ENCODE measurements at regions not wholly inside any gene's neighbourhood (a gene's known extent, or its start where the extent isn't known, plus 50 kb on each side); places are given as distances from the start of the nearest gene placed in this dataset.

DNA sequence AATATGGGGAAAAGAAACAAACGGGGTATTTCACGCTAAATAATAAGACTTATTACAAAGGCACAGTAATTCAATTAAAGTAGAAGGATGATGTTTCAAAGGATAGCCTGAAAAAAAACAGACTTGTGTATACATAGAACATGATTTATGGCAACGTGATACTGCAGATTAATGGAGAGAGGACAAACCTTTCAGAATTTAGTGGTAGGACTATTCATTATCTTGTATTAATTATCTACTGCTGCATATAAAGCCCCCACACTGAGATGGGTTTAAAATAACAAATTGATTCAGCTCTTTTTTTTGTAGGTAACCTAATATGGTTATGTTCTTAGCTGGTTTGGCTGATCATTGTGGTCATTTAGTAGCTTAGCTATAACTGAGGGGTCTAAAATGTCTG lies 1269.0 kb downstream of the FSTL5 start:
- Histone ChIP-seq H3K4me3 (no peak overlapping the region), H3K36me3 (ENCODE audit: insufficient read depth, low read length) (no peaks in the 10 kb centered on the region), H3K9ac (ENCODE audit: insufficient read length) (no peak overlapping the region), H3K9me3 (ENCODE audit: low read depth, low read length) (no peaks in the 10 kb centered on the region), H3K27ac (no peak overlapping the region)
- TF ChIP-seq POLR2AphosphoS5 (IDR thresholded peaks at IDR 0.05; ENCODE audit: borderline replicate concordance, low read depth, low read length) (no peak), FOXP2 (optimal IDR thresholded peaks at IDR 0.05; ENCODE audit: control extremely low read depth, extremely low read length, insufficient read depth) (no peak), EZH2 (IDR thresholded peaks at IDR 0.05) (no peak)
- DNase-seq (ENCODE audit: low read depth, low spot score): no peak

DNA sequence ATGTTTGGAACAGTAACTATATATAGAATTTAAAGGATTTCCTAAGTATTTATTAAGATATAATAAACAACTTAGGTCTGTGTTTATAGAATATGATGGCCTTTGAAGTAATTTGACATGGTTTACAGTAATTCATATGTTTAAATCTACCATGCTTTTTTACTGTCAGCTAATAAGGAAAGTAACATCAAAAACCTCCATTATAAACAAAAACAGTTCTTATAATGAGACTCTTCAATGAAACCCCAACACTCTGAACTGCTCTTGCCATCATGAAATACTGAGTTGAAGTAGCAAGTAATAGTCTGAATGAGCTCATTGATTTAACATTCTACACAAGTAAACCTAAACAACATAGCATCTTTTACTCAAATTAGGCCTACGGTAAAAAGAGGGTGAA lies 1236.5 kb downstream of the FSTL5 start:
- no peak for DNase-seq (ENCODE audit: low read depth, low spot score)
- Histone ChIP-seq H3K4me3 (no peak overlapping the region), H3K36me3 (ENCODE audit: insufficient read depth, low read length) (no peaks in the 10 kb centered on the region), H3K9ac (ENCODE audit: insufficient read length) (no peak overlapping the region), H3K27ac (no peak overlapping the region), H3K9me3 (ENCODE audit: low read depth, low read length) (no peaks in the 10 kb centered on the region)
- TF ChIP-seq POLR2AphosphoS5 (IDR thresholded peaks at IDR 0.05; ENCODE audit: borderline replicate concordance, low read depth, low read length) (no peak), FOXP2 (optimal IDR thresholded peaks at IDR 0.05; ENCODE audit: control extremely low read depth, extremely low read length, insufficient read depth) (no peak), EZH2 (IDR thresholded peaks at IDR 0.05) (no peak)

DNA sequence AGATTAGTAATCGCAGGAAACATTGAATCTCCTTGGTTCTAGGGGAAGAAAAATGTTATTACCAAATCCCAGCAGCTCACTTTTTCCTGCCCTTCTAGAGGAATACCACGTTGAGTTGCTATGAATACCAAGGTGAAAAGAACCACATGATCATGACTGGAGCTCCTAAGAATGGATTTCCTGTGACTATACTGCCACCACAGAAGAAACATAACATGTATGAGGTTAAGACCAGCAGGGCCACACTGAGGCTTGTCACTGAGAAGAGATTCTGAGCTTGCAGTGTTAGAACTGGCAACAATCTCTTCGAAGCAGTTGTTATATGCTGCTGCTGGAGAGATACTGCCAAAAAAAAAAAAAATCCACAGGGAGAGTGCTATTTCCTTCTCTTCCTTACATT lies 1235.3 kb downstream of the FSTL5 start:
- no peaks in the 10 kb centered on the region for H3K9me3 ChIP-seq (ENCODE audit: low read depth, low read length)
- TF ChIP-seq FOXP2 (optimal IDR thresholded peaks at IDR 0.05; ENCODE audit: control extremely low read depth, extremely low read length, insufficient read depth) (no peak), EZH2 (IDR thresholded peaks at IDR 0.05) (no peak), POLR2AphosphoS5 (IDR thresholded peaks at IDR 0.05; ENCODE audit: borderline replicate concordance, low read depth, low read length) (no peak)
- no peak for DNase-seq (ENCODE audit: low read depth, low spot score)
- H3K9ac ChIP-seq (ENCODE audit: insufficient read length): no peak overlapping the region
- H3K36me3 ChIP-seq (ENCODE audit: insufficient read depth, low read length): no peaks in the 10 kb centered on the region
- no peak overlapping the region for H3K27ac ChIP-seq
- H3K4me3 ChIP-seq: no peak overlapping the region

DNA sequence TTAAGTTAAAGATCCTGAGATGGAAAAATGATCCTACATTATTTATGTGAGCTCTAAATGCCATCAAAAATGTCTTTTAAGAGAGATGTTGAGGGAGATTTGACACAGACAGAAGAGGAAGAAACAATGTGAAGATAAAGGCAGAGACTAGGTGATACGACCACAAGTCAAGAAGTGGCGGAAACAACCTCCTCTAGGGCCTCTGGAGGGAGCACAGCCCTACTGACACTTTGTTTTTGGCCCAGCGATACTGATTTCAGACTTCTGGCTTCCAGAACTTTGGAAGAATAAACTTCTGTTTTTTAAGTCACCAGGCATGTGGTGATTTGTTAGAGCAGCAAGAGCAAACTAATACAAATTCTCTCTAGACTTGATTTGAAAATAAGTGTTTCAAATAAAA lies 1216.1 kb downstream of the FSTL5 start:
- no peaks in the 10 kb centered on the region for H3K36me3 ChIP-seq (ENCODE audit: insufficient read depth, low read length)
- H3K9me3 ChIP-seq (ENCODE audit: low read depth, low read length): no peaks in the 10 kb centered on the region
- H3K27ac ChIP-seq: no peak overlapping the region
- TF ChIP-seq EZH2 (IDR thresholded peaks at IDR 0.05) (no peak), POLR2AphosphoS5 (IDR thresholded peaks at IDR 0.05; ENCODE audit: borderline replicate concordance, low read depth, low read length) (no peak), FOXP2 (optimal IDR thresholded peaks at IDR 0.05; ENCODE audit: control extremely low read depth, extremely low read length, insufficient read depth) (no peak)
- DNase-seq (ENCODE audit: low read depth, low spot score): no peak
- no peak overlapping the region for H3K4me3 ChIP-seq
- H3K9ac ChIP-seq (ENCODE audit: insufficient read length): no peak overlapping the region

DNA sequence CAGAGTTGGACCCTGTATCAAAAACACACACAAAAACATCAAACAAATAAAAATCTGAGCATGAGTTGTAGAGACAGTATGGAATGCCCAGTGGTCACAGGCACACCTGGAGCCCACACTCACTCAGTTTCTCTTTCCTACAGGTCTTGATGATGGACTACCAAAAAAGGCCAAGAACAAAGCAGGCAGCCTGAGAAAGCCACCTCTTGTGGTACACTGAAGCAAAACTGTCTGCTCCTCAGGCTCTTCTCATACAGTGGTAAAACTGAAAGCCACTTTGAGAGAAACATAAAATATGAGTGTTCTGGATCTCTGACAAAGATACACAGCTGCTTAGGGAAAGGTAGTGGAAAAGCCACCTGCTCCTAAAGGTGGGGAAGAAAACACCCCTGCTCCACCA lies 1206.9 kb downstream of the FSTL5 start:
- H3K9me3 ChIP-seq (ENCODE audit: low read depth, low read length): no peaks in the 10 kb centered on the region
- H3K4me3 ChIP-seq: no peak overlapping the region
- DNase-seq (ENCODE audit: low read depth, low spot score): no peak
- H3K9ac ChIP-seq (ENCODE audit: insufficient read length): no peak overlapping the region
- H3K27ac ChIP-seq: no peak overlapping the region
- TF ChIP-seq POLR2AphosphoS5 (IDR thresholded peaks at IDR 0.05; ENCODE audit: borderline replicate concordance, low read depth, low read length) (no peak), EZH2 (IDR thresholded peaks at IDR 0.05) (no peak), FOXP2 (optimal IDR thresholded peaks at IDR 0.05; ENCODE audit: control extremely low read depth, extremely low read length, insufficient read depth) (no peak)
- no peaks in the 10 kb centered on the region for H3K36me3 ChIP-seq (ENCODE audit: insufficient read depth, low read length)

DNA sequence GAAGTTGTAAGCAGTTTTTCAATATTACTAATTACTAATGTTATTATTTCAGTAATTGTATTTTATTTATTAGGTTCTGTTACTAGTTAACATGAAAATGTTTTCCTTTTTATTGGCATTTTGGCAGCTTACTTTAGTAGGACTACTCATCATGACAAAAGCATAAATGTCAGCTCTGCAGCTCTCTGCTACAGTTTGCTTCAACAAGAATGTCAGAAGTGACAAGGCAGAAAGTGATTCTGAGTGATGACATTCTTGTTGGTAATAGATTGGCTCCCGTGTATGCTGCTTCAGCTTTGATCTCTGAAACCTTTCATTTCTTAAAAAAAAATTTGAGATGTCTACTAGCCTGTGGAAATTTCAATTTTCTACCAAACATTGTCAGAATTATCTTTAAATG lies 1193.9 kb downstream of the FSTL5 start:
- Histone ChIP-seq H3K9me3 (ENCODE audit: low read depth, low read length) (no peaks in the 10 kb centered on the region), H3K9ac (ENCODE audit: insufficient read length) (no peak overlapping the region), H3K36me3 (ENCODE audit: insufficient read depth, low read length) (no peaks in the 10 kb centered on the region), H3K27ac (no peak overlapping the region), H3K4me3 (no peak overlapping the region)
- no peak for DNase-seq (ENCODE audit: low read depth, low spot score)
- TF ChIP-seq POLR2AphosphoS5 (IDR thresholded peaks at IDR 0.05; ENCODE audit: borderline replicate concordance, low read depth, low read length): no peak
- TF ChIP-seq EZH2 (IDR thresholded peaks at IDR 0.05): no peak
- no peak for TF ChIP-seq FOXP2 (optimal IDR thresholded peaks at IDR 0.05; ENCODE audit: control extremely low read depth, extremely low read length, insufficient read depth)

DNA sequence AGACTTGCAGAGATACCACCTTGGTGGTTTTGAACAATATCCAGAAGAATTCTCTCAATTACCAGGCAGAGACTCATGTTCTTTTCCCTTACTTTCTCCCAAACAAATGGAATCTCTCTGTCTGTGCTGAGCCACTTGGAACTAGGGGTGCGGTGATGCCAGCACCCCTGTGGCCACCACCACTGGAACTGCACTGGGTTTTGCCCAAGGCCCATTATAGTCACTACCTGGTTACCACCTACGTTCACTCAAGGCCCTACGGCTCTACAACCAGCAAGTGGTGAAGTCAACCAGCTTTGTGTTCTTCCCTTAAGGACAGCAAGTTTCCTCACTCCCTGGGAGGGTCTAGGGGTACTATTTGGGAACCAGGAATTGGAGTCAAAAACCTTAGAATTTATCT lies 1183.7 kb downstream of the FSTL5 start:
- Histone ChIP-seq H3K27ac (no peak overlapping the region), H3K9ac (ENCODE audit: insufficient read length) (no peak overlapping the region), H3K4me3 (no peak overlapping the region), H3K36me3 (ENCODE audit: insufficient read depth, low read length) (no peaks in the 10 kb centered on the region), H3K9me3 (ENCODE audit: low read depth, low read length) (no peaks in the 10 kb centered on the region)
- no peak for TF ChIP-seq FOXP2 (optimal IDR thresholded peaks at IDR 0.05; ENCODE audit: control extremely low read depth, extremely low read length, insufficient read depth)
- no peak for TF ChIP-seq EZH2 (IDR thresholded peaks at IDR 0.05)
- no peak for TF ChIP-seq POLR2AphosphoS5 (IDR thresholded peaks at IDR 0.05; ENCODE audit: borderline replicate concordance, low read depth, low read length)
- no peak for DNase-seq (ENCODE audit: low read depth, low spot score)

DNA sequence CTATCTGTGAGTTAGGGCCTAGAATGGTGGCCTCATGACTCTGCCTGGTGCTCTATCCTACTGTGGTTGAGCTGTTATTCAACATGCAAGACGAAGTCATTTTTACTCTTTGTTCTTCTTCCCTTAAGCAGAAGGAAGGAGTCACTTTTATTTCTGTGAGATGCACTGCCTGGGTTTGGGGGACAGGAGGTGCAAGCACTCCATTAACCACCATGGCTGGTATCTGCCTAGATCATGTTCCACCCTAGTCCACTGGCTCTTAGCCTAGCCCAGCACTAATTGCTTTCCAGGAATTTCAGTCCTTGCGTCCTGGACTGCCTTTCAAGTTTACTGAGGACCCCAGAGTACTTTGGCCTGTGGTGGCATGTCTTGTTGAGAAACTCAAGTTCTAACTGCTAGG lies 1182.7 kb downstream of the FSTL5 start:
- no peaks in the 10 kb centered on the region for H3K36me3 ChIP-seq (ENCODE audit: insufficient read depth, low read length)
- TF ChIP-seq POLR2AphosphoS5 (IDR thresholded peaks at IDR 0.05; ENCODE audit: borderline replicate concordance, low read depth, low read length): no peak
- TF ChIP-seq FOXP2 (optimal IDR thresholded peaks at IDR 0.05; ENCODE audit: control extremely low read depth, extremely low read length, insufficient read depth): no peak
- no peak for TF ChIP-seq EZH2 (IDR thresholded peaks at IDR 0.05)
- no peak overlapping the region for H3K27ac ChIP-seq
- no peaks in the 10 kb centered on the region for H3K9me3 ChIP-seq (ENCODE audit: low read depth, low read length)
- DNase-seq (ENCODE audit: low read depth, low spot score): no peak
- no peak overlapping the region for H3K9ac ChIP-seq (ENCODE audit: insufficient read length)
- H3K4me3 ChIP-seq: no peak overlapping the region

DNA sequence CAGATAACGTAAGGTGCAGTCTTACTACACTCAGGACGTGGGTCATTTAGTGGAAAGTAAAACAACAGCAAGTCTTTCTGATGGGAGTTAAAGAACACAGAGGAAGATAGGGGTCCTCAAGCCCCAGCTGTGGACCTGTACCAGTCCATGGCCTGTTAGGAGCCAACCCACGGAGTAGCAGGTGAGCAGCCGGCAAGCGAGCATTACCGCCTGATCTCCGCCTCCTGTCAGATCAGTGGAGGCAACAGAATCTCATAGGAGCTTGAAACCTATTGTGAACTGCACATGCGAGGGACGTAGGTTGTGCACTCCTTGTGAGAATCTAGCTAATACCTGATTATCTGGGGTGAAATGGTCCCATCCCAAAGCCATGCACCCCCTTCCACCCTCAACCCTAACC lies 1180.8 kb downstream of the FSTL5 start:
- no peak for DNase-seq (ENCODE audit: low read depth, low spot score)
- Histone ChIP-seq H3K9me3 (ENCODE audit: low read depth, low read length) (no peaks in the 10 kb centered on the region), H3K36me3 (ENCODE audit: insufficient read depth, low read length) (no peaks in the 10 kb centered on the region), H3K4me3 (no peak overlapping the region), H3K27ac (no peak overlapping the region), H3K9ac (ENCODE audit: insufficient read length) (no peak overlapping the region)
- TF ChIP-seq EZH2 (IDR thresholded peaks at IDR 0.05) (no peak), FOXP2 (optimal IDR thresholded peaks at IDR 0.05; ENCODE audit: control extremely low read depth, extremely low read length, insufficient read depth) (no peak), POLR2AphosphoS5 (IDR thresholded peaks at IDR 0.05; ENCODE audit: borderline replicate concordance, low read depth, low read length) (no peak)
